ENCODE measurements at regions not wholly inside any gene's neighbourhood (a gene's known extent, or its start where the extent isn't known, plus 50 kb on each side); places are given as distances from the start of the nearest gene placed in this dataset.

DNA sequence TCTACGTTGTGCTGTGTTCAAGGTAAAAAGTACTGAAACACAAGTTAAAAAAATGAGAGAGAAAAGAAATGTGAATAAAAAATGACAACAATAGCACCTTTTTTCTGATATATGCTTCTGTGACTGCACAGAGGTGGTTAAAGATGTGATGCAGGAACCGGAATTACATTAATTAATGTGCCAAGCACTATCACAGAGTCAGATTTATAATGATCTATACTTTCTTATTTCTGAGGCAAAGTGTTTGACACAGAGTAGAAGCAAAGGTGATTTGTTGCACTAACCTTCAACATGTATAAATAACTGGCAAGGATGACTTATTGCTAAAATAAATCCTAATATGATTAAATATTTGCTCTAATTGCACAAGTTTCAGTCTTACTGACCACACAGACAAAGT is 654.6 kb upstream of the SLITRK1 start:
- no peak for TF ChIP-seq EZH2 (IDR thresholded peaks at IDR 0.05; ENCODE audit: low read depth)
- TF ChIP-seq, protein P1, sequence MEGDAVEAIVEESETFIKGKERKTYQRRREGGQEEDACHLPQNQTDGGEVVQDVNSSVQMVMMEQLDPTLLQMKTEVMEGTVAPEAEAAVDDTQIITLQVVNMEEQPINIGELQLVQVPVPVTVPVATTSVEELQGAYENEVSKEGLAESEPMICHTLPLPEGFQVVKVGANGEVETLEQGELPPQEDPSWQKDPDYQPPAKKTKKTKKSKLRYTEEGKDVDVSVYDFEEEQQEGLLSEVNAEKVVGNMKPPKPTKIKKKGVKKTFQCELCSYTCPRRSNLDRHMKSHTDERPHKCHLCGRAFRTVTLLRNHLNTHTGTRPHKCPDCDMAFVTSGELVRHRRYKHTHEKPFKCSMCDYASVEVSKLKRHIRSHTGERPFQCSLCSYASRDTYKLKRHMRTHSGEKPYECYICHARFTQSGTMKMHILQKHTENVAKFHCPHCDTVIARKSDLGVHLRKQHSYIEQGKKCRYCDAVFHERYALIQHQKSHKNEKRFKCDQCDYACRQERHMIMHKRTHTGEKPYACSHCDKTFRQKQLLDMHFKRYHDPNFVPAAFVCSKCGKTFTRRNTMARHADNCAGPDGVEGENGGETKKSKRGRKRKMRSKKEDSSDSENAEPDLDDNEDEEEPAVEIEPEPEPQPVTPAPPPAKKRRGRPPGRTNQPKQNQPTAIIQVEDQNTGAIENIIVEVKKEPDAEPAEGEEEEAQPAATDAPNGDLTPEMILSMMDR (conservative IDR thresholded peaks at IDR 0.05): no peak

All from PC-9 (cell line).